Activated CD4-positive, CD25-positive, alpha-beta regulatory T cell treated with anti-CD3 and anti-CD28 coated beads, Interleukin-2, amount 50 U/mL, for 24 hours (primary cell): ENCODE measurements at regions not wholly inside any gene's neighbourhood (a gene's known extent, or its start where the extent isn't known, plus 50 kb on each side); places are given as distances from the start of the nearest gene placed in this dataset.
A peak's percentile ranks its signal among the peaks of the same experiment; 100 is the strongest.
"Not testable (repeated sequence)": the region's sequence is repeated elsewhere in the genome, so short reads cannot be mapped to it uniquely, and the experiment has no call there.

Source experiments
- ATAC-seq, 2 donors: fragments of 150-1000 bp; cut with Tn5 transposase; one replicate each; pipeline ENCODE4 v1.10.0; 2021; ENCODE audit warnings: mild to moderate bottlenecking in 1 of 2, moderate library complexity in 1 of 2

DNA sequence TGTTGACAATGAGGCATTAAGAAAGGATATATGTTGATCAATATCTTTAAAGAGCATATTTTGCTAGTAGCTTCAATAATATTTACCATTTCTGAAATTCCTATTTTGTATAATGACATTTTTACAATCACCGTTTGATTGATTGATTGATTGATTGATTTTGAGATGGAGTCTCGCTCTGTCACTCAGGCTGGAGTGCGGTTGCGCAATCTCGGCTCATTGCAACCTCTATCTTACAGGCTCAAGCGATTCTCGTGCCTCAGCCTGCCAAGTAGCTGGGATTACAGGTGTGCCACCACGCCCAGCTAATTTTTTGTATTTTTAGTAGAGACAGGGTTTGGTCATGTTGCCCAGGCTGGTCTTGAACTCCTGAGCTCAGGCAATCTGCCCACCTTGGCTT is 150.9 kb upstream of the TEX13D start:
- ATAC-seq = not testable (repeated sequence)

DNA sequence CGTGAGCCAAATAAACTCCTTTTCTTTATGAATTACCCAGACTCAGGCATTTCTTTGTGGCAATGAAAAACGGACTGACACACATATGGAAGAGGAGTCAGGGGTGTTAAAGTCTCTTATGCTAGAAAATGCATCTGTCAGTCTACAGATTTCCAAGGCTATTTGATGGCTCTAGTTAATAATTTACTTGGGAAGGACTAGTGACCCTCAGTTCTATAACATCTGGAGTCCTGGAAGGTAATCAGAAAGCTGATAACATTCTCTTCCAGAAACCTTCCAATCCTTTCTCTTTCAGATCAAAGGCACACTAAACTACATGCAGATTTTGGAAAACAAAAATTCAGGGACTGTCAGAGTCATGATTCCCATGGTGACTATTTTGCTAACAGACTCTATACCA is 142.0 kb upstream of the TEX13D start:
- no peak for ATAC-seq

GRCh38 chrX:124194199-124194598 is 138.3 kb upstream of the TEX13D start:
- no peak for ATAC-seq

DNA sequence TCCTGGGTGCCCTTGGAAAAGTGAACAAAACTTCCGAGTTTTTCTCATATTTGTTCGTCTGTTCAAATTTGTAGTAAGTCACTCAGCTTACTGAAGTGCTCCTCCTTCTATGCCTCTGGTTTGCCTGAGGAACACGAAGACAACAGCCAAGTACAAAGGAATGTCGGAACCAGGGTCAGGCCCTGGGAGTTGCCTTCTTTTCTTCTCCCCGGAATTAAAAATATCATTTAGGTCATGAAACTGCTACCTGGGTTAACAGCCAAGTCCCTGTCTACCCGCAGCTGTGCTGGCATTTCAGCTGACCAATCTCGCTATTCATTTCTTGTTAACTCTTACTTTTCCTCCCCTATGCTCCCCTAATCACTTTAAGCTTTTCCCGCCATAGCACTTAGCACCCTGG is 137.6 kb upstream of the TEX13D start:
- ATAC-seq = no peak

- no peak for ATAC-seq
These were observed 129.1 kb upstream of the TEX13D start for GRCh38 chrX:124203311-124203710.

DNA sequence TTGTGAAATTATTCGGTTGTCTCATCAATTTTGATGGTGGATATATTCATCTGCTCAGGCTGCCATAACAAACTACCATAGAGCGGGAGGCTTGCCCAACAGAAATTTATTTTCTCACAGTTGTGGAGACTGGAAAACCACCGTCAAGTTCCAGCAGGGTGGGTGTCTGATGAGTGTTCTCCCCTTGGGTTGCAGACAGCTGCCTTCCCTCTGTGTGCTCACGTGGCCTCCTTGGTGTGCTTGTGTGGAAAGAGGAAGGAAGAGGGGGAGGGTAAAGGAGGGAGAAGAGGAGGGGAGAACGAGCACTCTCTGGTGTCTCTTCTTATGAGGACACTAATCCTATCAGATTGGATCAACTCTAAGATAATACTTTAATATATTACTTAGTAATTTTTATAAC is 123.8 kb upstream of the TEX13D start:
- no peak for ATAC-seq

GRCh38 chrX:124209792-124210576 is 122.5 kb upstream of the TEX13D start:
- no peak for ATAC-seq

DNA sequence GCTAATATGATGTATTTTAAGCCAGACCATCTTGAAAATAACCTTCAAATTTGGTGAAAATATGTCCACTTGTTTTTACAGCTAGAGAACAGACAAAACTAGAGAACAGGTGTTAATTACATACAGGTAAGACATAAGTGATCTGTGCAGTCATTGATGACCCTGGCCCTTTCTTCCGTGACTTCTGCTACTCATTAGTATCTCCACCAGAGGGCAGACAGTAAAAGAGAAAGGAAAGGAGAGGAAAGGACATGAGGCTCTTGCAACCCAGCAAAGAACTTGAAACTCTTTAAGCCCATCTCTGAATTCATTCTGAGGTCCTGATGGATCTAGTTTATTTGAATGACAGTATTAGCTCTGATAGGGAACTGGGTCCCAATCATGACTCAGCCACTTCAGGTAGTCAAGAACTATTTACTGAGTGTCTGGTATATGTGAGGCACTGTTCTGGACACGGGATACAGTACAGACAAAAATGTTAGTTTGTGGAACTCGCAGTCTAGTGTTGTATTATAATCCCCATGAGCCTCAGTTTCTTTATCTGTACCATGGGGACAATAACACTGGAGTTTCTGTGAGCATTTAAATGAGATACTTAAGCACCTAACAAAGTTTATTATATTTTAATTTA is 121.0 kb upstream of the TEX13D start:
- peak; percentile 52 to 56 for ATAC-seq

DNA sequence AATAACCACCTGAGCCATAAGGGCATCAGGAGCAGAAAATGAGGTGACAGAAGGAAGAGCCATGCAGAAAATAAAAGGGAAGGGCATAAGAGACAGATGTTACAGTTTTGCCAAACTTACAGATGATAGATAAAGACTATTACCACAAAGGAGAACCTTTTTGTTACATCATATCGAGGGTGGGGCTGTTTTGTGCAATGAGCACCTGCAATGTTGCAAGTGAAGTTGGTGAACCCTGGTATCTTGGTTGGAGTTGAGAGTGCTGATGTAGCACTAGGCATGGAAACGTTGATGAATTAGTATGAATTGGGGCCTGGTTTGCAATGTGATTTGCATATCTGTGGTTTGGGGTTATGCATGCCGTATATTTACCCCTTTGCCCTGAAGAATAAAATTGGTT is 119.8 kb upstream of the TEX13D start:
- peak; percentile 84 to 90 for ATAC-seq

- ATAC-seq = no peak
These were observed 116.7 kb upstream of the TEX13D start for GRCh38 chrX:124215786-124216185.

GRCh38 chrX:124216396-124217115 is 115.9 kb upstream of the TEX13D start:
- no peak for ATAC-seq

- ATAC-seq = peak; percentile 90 to 94
These were observed 114.9 kb upstream of the TEX13D start for GRCh38 chrX:124217304-124218251.

- no peak for ATAC-seq
These were observed 108.9 kb upstream of the TEX13D start for GRCh38 chrX:124223524-124223923.

- no peak for ATAC-seq
These were observed 107.9 kb upstream of the TEX13D start for GRCh38 chrX:124224528-124224927.

DNA sequence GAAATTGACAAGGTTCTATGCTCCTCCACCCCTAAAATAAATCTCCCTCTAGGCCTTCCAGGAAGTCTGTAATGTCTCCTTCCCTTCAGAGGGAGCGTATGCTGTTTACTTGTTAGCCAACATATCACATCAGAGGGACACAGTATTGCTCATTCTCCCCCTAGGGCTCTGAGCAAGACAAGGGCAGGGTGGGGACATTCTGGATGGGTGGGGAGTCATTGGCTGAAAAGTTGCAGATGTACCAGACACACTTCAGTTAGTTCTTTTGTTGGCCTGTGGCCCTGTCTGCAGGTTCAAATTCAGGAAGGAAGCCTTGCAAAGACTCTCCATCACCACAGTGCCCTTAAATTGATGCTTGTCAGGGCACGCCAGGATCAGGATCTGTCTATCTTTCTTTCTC is 106.3 kb upstream of the TEX13D start:
- no peak for ATAC-seq

- no peak for ATAC-seq
These were observed 103.6 kb upstream of the TEX13D start for GRCh38 chrX:124228849-124229248.

GRCh38 chrX:124229374-124229773 is 103.1 kb upstream of the TEX13D start:
- no peak for ATAC-seq

DNA sequence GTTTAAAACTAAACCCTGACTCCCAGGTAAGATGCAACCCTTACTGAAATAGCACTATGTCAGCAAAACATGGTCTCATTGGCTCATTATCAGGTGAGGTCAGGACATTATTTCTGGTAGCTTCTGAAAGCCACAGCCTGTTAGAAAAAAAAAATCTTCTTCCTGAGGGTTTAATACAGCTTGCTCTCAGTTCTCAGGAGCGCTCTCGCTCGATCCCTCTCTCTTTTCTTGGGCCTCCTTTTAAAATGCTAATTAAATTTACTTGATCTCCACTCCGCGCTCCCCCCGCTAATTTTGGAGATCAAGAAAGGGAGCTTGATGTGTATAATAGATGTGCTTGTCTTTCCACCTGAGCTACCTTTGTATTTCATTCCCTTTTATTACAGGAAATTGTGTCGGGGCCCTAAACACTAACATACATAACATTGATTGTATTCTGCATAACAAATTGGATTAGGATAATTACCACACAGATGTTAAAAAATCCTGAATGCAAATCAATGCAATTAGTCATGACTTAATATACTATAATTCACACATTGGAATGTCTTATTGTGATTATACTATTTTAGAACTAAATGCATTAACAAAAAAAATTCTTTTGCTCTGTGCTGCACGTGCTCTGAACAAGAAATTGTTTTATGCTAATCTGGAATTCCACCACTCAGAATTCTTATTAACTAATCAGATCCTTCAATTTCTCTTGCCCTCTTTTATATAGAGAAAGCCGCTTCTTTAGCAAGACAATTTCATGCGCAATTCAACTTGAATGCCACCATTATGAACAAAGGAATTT is 101.6 kb upstream of the TEX13D start:
- no peak for ATAC-seq

- ATAC-seq = no peak
These were observed 101.1 kb upstream of the TEX13D start for GRCh38 chrX:124231451-124231759.

DNA sequence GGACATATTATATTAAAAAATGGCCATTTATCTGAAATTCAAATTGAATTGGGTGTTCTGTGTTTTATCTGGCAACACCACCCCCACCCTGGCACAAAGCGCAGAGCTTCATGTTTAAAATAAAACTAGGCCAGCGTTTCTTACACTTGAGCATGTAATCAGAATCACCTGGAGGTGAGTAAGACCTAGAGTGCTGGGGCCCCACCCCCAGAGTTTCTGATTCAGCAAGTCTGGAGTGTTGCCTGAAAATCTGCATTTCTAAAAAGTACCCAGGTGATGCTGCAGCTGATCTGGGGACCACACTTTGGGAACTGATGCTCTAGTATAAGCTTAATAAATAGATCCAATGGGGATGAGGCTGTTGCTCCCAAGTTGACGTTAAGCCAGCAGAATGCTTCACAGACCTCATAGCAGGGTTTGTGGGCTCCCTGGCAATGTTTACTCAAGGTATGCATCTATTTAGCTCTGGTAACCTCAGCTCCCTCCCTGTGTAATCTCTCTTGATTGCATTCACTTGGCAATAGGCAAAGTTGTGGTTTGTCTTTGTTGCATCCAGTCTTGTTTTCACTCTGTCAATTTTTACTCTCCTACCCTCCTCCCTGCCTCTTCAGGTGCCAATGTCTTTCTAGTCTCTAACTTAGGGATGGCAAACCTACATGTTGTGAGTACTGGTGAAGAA is 99.8 kb upstream of the TEX13D start:
- peak; percentile 81 to 92 for ATAC-seq

GRCh38 chrX:124234348-124234747 is 98.1 kb upstream of the TEX13D start:
- no peak for ATAC-seq
